T47D (cell line): ENCODE measurements at regions not wholly inside any gene's neighbourhood (a gene's known extent, or its start where the extent isn't known, plus 50 kb on each side); places are given as distances from the start of the nearest gene placed in this dataset.

ENCODE experiments used
- DNase-seq, 2 experiments: peaks; one replicate each; pipeline versions ENCODE4 v3.0.0 to v3.0.0-alpha.2; 2011 to 2012; ENCODE audit warnings: low read depth in 1 of 2, low spot score in 1 of 2
- JUND ChIP-seq: IDR thresholded peaks from 2 replicates; pipeline ENCODE4 v1.6.1; 2012; ENCODE audit warnings: low read depth
- in situ Hi-C: cut with HindIII; loops from 2 replicates; pipeline ENCODE4 v1.10.0; 2016; ENCODE audit warnings: low sequenced_read_pairs, low pct_unique_long_range_greater_than_20kb

- DNase-seq: no peak
- in situ Hi-C loops: no loop called here
- no peak for TF ChIP-seq JUND
These were observed 132.3 kb downstream of the FCRL5 start for GRCh38 chr1:157419845-157420542.

DNA sequence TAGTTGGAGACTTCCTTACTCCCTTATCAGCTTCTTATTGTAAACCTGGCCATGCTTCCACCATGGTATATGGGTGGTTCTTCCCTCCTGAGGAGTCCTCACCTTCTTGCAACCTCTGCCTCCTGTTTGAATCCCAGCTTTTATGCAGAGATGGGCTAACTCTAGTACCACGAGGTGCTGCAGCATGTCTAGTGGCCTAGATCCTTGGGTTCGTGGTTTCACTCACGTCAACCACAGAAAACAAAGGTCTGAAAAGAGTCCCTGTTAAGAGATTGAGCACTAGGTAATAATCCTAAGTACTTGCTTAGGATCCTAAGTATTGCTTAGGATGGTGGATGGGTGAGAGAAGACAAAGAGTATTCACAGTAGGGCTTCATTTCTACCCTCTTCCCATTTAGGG, 133.7 kb downstream of the FCRL5 start:
- no peak for DNase-seq
- in situ Hi-C loops: no loop called here
- TF ChIP-seq JUND: no peak

- TF ChIP-seq JUND: no peak
- DNase-seq: no peak
- in situ Hi-C loops: no loop called here
These were observed 134.1 kb downstream of the FCRL5 start for GRCh38 chr1:157418231-157418630.

GRCh38 chr1:157415661-157416060, 136.7 kb downstream of the FCRL5 start:
- no peak for DNase-seq
- in situ Hi-C loops: no loop called here
- no peak for TF ChIP-seq JUND

GRCh38 chr1:157412308-157412707, 140.0 kb downstream of the FCRL5 start:
- TF ChIP-seq JUND: no peak
- DNase-seq: no peak
- in situ Hi-C loops: no loop called here

- TF ChIP-seq JUND: no peak
- DNase-seq: no peak
- in situ Hi-C loops: no loop called here
These were observed 140.5 kb downstream of the FCRL5 start for GRCh38 chr1:157411769-157412168.

GRCh38 chr1:157411064-157411463, 141.3 kb downstream of the FCRL5 start:
- in situ Hi-C loops: no loop called here
- TF ChIP-seq JUND: no peak
- DNase-seq: no peak

- TF ChIP-seq JUND: no peak
- no peak for DNase-seq
- in situ Hi-C loops: no loop called here
These were observed 141.9 kb downstream of the FCRL5 start for GRCh38 chr1:157410457-157410856.

- in situ Hi-C loops: no loop called here
- no peak for DNase-seq
- no peak for TF ChIP-seq JUND
These were observed 142.4 kb downstream of the FCRL5 start for GRCh38 chr1:157409927-157410326.

- no peak for TF ChIP-seq JUND
- in situ Hi-C loops: no loop called here
- no peak for DNase-seq
These were observed 144.3 kb downstream of the FCRL5 start for GRCh38 chr1:157407917-157408525.

DNA sequence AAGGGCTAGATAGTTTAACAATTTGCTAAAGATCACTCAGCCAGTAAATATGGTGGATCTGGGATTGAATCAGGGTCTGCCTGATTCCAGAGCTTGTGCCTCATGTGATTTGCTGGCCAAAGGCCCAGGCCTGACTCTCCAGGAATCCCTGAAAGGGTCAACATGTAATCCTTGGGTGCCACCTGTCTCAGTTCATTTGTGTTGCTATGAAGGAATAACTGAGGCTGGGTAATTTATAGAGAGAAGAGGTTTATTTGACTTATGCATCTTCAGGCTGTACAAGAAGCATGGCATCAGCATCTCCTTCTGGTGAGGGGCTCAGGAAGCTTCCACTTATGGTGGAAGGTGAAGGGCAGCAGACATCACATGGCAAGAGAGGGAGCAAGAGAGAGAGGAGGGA, 144.9 kb downstream of the FCRL5 start:
- TF ChIP-seq JUND: no peak
- DNase-seq: no peak
- in situ Hi-C loops: no loop called here

DNA sequence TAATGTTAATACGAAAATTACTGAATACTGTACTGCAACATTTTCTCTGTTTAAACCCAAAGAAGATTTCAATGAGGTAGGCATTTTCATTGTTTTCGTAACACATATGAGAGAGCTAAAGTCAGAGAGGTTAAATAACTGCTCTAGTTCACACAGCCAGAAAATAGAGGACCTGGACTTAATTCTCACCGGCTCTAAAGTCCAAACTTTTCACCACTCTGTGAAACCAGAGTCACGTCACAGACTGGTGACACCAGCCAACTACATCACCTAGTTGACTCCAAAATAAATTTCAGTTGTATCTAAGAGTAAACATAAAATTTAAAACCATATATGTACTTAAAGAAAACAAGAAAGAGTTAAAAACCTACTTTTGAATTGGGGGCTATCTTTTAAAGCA, 146.7 kb downstream of the FCRL5 start:
- no peak for TF ChIP-seq JUND
- in situ Hi-C loops: no loop called here
- no peak for DNase-seq

GRCh38 chr1:157404614-157405013, 147.7 kb downstream of the FCRL5 start:
- no peak for DNase-seq
- in situ Hi-C loops: no loop called here
- no peak for TF ChIP-seq JUND

DNA sequence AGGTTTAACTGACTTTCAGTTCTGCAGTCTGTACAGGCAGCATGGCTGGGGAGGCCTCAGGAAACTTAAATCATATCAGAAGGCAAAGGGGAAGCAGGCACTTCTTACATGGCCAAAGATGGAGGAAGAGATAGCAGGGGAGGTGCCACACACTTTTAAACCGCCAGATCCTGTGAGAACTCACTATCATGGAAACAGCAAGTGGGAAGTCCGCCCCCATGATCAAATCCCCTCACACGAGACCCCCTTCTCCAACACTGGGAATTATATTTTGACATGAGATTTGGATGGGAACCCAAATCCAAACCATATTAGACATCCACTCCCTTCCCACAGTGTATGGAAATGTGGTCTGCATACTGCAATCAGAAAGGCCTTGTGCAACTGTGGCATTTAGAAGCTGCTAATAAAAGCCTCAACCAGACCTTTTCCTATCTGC, 148.2 kb downstream of the FCRL5 start:
- no peak for TF ChIP-seq JUND
- DNase-seq: no peak
- in situ Hi-C loops: no loop called here
